ENCODE measurements at regions not wholly inside any gene's neighbourhood (a gene's known extent, or its start where the extent isn't known, plus 50 kb on each side); places are given as distances from the start of the nearest gene placed in this dataset.

DNA sequence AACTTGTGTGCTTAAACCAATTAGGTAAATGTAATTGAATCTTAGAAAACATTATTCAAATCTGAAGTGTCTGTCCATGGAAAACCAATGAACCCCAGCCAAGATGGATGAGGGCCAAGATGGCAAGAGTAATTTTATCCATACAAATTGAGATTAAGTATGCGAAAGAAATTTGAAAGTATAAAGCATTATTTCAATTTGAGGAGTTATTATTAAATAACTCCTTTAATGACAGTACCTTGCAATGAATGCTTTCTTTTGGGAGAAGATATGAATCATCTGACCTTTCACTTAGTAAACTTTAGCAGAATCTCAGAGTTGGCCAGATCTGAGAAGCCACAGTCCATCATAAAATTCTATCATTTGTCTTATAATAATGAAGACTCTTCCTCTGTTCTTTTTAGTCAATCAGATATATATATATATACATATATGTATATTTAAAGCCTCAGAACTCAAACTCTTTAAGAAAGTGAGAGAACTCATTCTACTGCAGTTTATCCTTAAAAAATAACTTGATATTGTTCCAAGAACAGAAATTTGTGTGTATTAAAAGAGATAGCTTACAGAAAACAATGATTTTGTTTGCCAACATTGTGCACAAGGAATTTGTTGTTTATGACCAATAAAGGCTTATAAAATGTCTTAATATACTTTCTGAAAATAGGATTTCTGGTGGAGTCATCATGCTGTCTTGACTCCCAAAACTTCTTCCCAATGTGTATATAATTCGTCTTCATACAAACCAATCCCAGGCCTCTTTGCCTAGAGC, 434.8 kb upstream of the THBS1 start:
- H3K4me3 ChIP-seq (ENCODE audit: low read length), result no peak overlapping the region
- H4K20me1 ChIP-seq (ENCODE audit: insufficient read depth), result no peaks in the 10 kb centered on the region
- H3F3A ChIP-seq (ENCODE audit: insufficient read depth, low read length, poor library complexity, severe bottlenecking), result no peaks in the 10 kb centered on the region
- no peak overlapping the region for H3K9ac ChIP-seq (ENCODE audit: low read length)
- H3K79me2 ChIP-seq (replicated peaks; ENCODE audit: insufficient read depth, low read length), result no peaks in the 10 kb centered on the region
- H3K9me2 ChIP-seq (ENCODE audit: insufficient read depth, low read length), result no peaks in the 10 kb centered on the region
- no peaks in the 10 kb centered on the region for H3K36me3 ChIP-seq (ENCODE audit: insufficient read depth, low read length)
- H2AFZ ChIP-seq (ENCODE audit: low read depth, low read length), result no peak overlapping the region
- TF ChIP-seq POLR2AphosphoS5 (IDR thresholded peaks at IDR 0.05), result no peak
- no peak for TF ChIP-seq MXI1 (conservative IDR thresholded peaks at IDR 0.05; ENCODE audit: poor library complexity, severe bottlenecking)
- TF ChIP-seq RAD21 (conservative IDR thresholded peaks at IDR 0.05), result no peak
- no peak for TF ChIP-seq EZH2 (IDR thresholded peaks at IDR 0.05; ENCODE audit: borderline replicate concordance, insufficient read depth, low read length, poor library complexity, severe bottlenecking)
- no peak for TF ChIP-seq EP300 (conservative IDR thresholded peaks at IDR 0.05; ENCODE audit: poor library complexity, severe bottlenecking)
- TF ChIP-seq SMC3 (conservative IDR thresholded peaks at IDR 0.05; ENCODE audit: poor library complexity), result no peak
- TF ChIP-seq, protein P1, sequence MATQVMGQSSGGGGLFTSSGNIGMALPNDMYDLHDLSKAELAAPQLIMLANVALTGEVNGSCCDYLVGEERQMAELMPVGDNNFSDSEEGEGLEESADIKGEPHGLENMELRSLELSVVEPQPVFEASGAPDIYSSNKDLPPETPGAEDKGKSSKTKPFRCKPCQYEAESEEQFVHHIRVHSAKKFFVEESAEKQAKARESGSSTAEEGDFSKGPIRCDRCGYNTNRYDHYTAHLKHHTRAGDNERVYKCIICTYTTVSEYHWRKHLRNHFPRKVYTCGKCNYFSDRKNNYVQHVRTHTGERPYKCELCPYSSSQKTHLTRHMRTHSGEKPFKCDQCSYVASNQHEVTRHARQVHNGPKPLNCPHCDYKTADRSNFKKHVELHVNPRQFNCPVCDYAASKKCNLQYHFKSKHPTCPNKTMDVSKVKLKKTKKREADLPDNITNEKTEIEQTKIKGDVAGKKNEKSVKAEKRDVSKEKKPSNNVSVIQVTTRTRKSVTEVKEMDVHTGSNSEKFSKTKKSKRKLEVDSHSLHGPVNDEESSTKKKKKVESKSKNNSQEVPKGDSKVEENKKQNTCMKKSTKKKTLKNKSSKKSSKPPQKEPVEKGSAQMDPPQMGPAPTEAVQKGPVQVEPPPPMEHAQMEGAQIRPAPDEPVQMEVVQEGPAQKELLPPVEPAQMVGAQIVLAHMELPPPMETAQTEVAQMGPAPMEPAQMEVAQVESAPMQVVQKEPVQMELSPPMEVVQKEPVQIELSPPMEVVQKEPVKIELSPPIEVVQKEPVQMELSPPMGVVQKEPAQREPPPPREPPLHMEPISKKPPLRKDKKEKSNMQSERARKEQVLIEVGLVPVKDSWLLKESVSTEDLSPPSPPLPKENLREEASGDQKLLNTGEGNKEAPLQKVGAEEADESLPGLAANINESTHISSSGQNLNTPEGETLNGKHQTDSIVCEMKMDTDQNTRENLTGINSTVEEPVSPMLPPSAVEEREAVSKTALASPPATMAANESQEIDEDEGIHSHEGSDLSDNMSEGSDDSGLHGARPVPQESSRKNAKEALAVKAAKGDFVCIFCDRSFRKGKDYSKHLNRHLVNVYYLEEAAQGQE (IDR thresholded peaks at IDR 0.05; ENCODE audit: borderline replicate concordance), result no peak
- TF ChIP-seq TAF1 (IDR thresholded peaks at IDR 0.05; ENCODE audit: low read depth), result no peak
- TF ChIP-seq, protein P2, sequence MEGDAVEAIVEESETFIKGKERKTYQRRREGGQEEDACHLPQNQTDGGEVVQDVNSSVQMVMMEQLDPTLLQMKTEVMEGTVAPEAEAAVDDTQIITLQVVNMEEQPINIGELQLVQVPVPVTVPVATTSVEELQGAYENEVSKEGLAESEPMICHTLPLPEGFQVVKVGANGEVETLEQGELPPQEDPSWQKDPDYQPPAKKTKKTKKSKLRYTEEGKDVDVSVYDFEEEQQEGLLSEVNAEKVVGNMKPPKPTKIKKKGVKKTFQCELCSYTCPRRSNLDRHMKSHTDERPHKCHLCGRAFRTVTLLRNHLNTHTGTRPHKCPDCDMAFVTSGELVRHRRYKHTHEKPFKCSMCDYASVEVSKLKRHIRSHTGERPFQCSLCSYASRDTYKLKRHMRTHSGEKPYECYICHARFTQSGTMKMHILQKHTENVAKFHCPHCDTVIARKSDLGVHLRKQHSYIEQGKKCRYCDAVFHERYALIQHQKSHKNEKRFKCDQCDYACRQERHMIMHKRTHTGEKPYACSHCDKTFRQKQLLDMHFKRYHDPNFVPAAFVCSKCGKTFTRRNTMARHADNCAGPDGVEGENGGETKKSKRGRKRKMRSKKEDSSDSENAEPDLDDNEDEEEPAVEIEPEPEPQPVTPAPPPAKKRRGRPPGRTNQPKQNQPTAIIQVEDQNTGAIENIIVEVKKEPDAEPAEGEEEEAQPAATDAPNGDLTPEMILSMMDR (IDR thresholded peaks at IDR 0.05; ENCODE audit: poor library complexity, severe bottlenecking), result no peak
- no peak overlapping the region for H3K4me2 ChIP-seq (ENCODE audit: low read length)
- H3K27ac ChIP-seq (ENCODE audit: low read length), result no peak overlapping the region
- H3K27me3 ChIP-seq (ENCODE audit: insufficient read depth, low read depth, low read length), result no peaks in the 10 kb centered on the region
- no peaks in the 10 kb centered on the region for H3K9me3 ChIP-seq (ENCODE audit: low read length)

DNA sequence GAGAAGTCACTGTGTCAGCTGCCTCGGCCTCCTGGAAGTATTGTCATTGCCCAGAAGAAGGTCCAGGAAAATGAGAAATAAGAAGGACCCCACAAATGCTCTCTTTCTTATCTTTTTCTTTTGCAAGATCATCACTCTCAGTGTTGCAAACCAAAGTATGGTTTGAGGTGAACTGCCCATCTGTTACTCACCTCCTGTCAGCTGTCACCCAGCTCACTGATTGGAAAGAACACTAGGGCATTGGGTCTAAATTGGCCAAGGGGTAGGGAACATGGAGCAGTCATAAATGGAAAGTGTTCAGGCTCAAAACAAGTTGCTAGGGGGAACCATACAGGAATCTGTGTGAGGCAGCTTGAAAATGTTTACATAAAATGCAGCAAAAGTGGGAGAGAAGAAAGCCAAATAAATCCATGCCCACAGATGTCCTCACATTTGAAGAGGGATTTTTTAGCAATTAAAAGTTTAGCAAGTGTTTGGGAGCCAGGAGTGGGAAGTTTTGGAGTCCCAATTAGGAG, 431.2 kb upstream of the THBS1 start:
- Histone ChIP-seq H3K9me2 (ENCODE audit: insufficient read depth, low read length) (no peaks in the 10 kb centered on the region), H4K20me1 (ENCODE audit: insufficient read depth) (no peaks in the 10 kb centered on the region), H3K79me2 (replicated peaks; ENCODE audit: insufficient read depth, low read length) (no peaks in the 10 kb centered on the region), H3K27me3 (ENCODE audit: insufficient read depth, low read depth, low read length) (no peaks in the 10 kb centered on the region), H3K9ac (ENCODE audit: low read length) (no peak overlapping the region), H3K9me3 (ENCODE audit: low read length) (no peaks in the 10 kb centered on the region), H2AFZ (ENCODE audit: low read depth, low read length) (no peak overlapping the region), H3K27ac (ENCODE audit: low read length) (no peak overlapping the region), H3K4me3 (ENCODE audit: low read length) (no peak overlapping the region), H3K36me3 (ENCODE audit: insufficient read depth, low read length) (no peaks in the 10 kb centered on the region), H3F3A (ENCODE audit: insufficient read depth, low read length, poor library complexity, severe bottlenecking) (no peaks in the 10 kb centered on the region), H3K4me2 (ENCODE audit: low read length) (no peak overlapping the region)
- TF ChIP-seq RAD21 (conservative IDR thresholded peaks at IDR 0.05) (no peak), TAF1 (IDR thresholded peaks at IDR 0.05; ENCODE audit: low read depth) (no peak), EP300 (conservative IDR thresholded peaks at IDR 0.05; ENCODE audit: poor library complexity, severe bottlenecking) (no peak), MXI1 (conservative IDR thresholded peaks at IDR 0.05; ENCODE audit: poor library complexity, severe bottlenecking) (no peak), EZH2 (IDR thresholded peaks at IDR 0.05; ENCODE audit: borderline replicate concordance, insufficient read depth, low read length, poor library complexity, severe bottlenecking) (no peak), SMC3 (conservative IDR thresholded peaks at IDR 0.05; ENCODE audit: poor library complexity) (no peak), POLR2AphosphoS5 (IDR thresholded peaks at IDR 0.05) (no peak)
- TF ChIP-seq, protein P1 (IDR thresholded peaks at IDR 0.05; ENCODE audit: borderline replicate concordance), result no peak
- TF ChIP-seq, protein P2 (IDR thresholded peaks at IDR 0.05; ENCODE audit: poor library complexity, severe bottlenecking), result no peak
